Gastrocnemius medialis (tissue), 4 donors: ENCODE measurements at regions not wholly inside any gene's neighbourhood (a gene's known extent, or its start where the extent isn't known, plus 50 kb on each side); places are given as distances from the start of the nearest gene placed in this dataset.

ENCODE experiments used
- ATAC-seq, 2 donors: fragments of 150-250 bp; one replicate each; pipeline ENCODE4 v1.9.1; 2016
- DNase-seq, 2 donors: peaks; one replicate each; pipeline ENCODE4 v3.0.0-alpha.2; 2019
- H3K27ac ChIP-seq, 4 donors: fragments of 200-600 bp; sonication (generic); 1 replicate in 1 of 4; 2 replicates in 3 of 4; pipeline ENCODE4 v1.5.1; 2016 to 2018; ENCODE audit warnings: mild to moderate bottlenecking in 2 of 4, moderate library complexity in 1 of 4
- H3K27me3 ChIP-seq, 3 donors: fragments of 200-600 bp; sonication (generic) in 2 of 3; 1 replicate in 1 of 3; 2 replicates in 2 of 3; pipeline versions ENCODE4 v1.5.1 to v1.6.0; 2016 to 2019; ENCODE audit warnings: mild to moderate bottlenecking in 1 of 3, moderate library complexity in 1 of 3
- H3K36me3 ChIP-seq, 2 donors: fragments of 200-600 bp; sonication (generic) in 1 of 2; one replicate each; pipeline ENCODE4 v1.5.1; 2017 to 2018
- H3K4me1 ChIP-seq, 2 donors: fragments of 200-600 bp; sonication (generic) in 1 of 2; one replicate each; pipeline ENCODE4 v1.5.1; 2016 to 2017; ENCODE audit warnings: mild to moderate bottlenecking in 2 of 2
- H3K4me3 ChIP-seq, 4 donors: fragments of 200-600 bp; sonication (generic) in 3 of 4; 1 replicate in 1 of 4; 2 replicates in 3 of 4; pipeline ENCODE4 v1.5.1; 2016 to 2019; ENCODE audit warnings: mild to moderate bottlenecking in 2 of 4
- H3K9me3 ChIP-seq, 3 donors: fragments of 200-600 bp; sonication (generic) in 2 of 3; 1 replicate in 1 of 3; 2 replicates in 2 of 3; pipeline ENCODE4 v1.5.1; 2016 to 2019
- CTCF ChIP-seq, 5 experiments: fragments of 450-650 bp in 3 of 5; fragments of 200-600 bp in 2 of 5; sonication (generic) in 2 of 5; IDR thresholded peaks in 4 of 5; conservative IDR thresholded peaks in 1 of 5; 1 replicate in 4 of 5; 2 replicates in 1 of 5; pipeline ENCODE4 v1.5.1; 2016 to 2019; ENCODE audit warnings: antibody characterized with exemption in 5 of 5, mild to moderate bottlenecking in 3 of 5, moderate library complexity in 3 of 5
- POLR2A ChIP-seq, 2 donors: fragments of 450-650 bp; IDR thresholded peaks; one replicate each; pipeline ENCODE4 v1.6.1; 2017; ENCODE audit warnings: antibody characterized with exemption in 2 of 2, mild to moderate bottlenecking in 2 of 2, moderate library complexity in 2 of 2
- in situ Hi-C, 4 donors: fragments of 200-750 bp; cut with MboI; loops; one replicate each; pipeline versions ENCODE4 v1.15.0 to v1.8.0; 2017; ENCODE audit warnings: low sequenced_read_pairs in 4 of 4
- intact Hi-C: fragments of 100-400 bp; cut with DNase I; formaldehyde crosslinking; loops from one replicate; pipeline ENCODE4 v1.15.1; 2023; ENCODE audit warnings: low total_unique reads

DNA sequence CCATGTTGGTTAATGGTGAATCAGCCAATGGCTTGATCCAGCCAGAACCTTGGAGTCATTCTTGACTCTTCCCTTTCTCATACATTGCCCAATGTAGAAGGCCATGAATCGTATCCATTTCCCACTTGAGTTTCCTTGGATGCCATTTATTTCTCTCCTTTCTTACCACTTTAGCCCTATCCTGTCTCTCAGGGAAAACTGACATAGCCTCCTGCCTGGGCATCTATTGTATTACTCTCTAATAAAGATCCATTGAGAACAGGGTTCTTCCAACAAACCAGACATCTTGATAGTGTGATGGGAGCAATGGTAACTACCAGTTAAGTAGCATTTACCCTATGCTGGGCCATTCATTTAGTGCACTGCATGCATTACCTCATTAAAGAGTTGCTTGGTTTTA, 104.2 kb upstream of the CDH11 start:
- TF ChIP-seq CTCF (IDR thresholded peaks at IDR 0.05 in 4 of 5, conservative IDR thresholded peaks at IDR 0.05 in 1 of 5): no peak
- TF ChIP-seq POLR2A (IDR thresholded peaks at IDR 0.05): no peak
- no peaks in the 10 kb centered on the region for H3K9me3 ChIP-seq
- intact Hi-C loops: no loop called here

DNA sequence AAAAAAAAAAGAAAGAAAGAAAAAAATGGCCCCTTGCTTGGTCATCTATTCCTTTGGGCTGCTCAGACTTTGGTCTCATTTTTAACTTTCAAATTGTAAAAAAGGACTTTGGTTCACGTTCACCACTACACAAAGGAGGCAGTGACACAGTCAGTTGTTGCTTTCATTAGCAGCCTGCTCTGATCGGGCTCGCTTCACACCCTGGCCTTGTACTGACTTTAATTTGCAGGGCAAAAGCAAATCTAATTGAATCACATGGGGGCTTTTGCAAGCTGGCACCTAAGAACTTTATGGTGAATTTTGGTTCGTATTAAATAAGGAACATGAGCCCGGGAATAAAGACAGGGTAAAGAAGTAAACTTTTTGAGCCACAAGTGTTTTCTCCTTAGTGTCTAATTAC, 103.6 kb upstream of the CDH11 start:
- H3K36me3 ChIP-seq: no peaks in the 10 kb centered on the region
- DNase-seq: no peak
- H3K9me3 ChIP-seq: no peaks in the 10 kb centered on the region
- in situ Hi-C loops (no loop called here), intact Hi-C loops (no loop called here)
- H3K4me3 ChIP-seq: no peak overlapping the region
- H3K4me1 ChIP-seq: no peaks in the 10 kb centered on the region
- no peaks in the 10 kb centered on the region for H3K27me3 ChIP-seq
- TF ChIP-seq CTCF (IDR thresholded peaks at IDR 0.05 in 4 of 5, conservative IDR thresholded peaks at IDR 0.05 in 1 of 5): no peak
- no peak for TF ChIP-seq POLR2A (IDR thresholded peaks at IDR 0.05)
- no peak overlapping the region for H3K27ac ChIP-seq
- no peak for ATAC-seq

More for the DNA sequence above, 104.2 kb upstream of the CDH11 start:
- ATAC-seq (no peak), DNase-seq (no peak)
- H3K27ac ChIP-seq: no peak overlapping the region
- no peaks in the 10 kb centered on the region for H3K36me3 ChIP-seq
- H3K27me3 ChIP-seq: no peaks in the 10 kb centered on the region
- in situ Hi-C loops: no loop called here
- H3K4me1 ChIP-seq: no peaks in the 10 kb centered on the region
- no peak overlapping the region for H3K4me3 ChIP-seq

DNA sequence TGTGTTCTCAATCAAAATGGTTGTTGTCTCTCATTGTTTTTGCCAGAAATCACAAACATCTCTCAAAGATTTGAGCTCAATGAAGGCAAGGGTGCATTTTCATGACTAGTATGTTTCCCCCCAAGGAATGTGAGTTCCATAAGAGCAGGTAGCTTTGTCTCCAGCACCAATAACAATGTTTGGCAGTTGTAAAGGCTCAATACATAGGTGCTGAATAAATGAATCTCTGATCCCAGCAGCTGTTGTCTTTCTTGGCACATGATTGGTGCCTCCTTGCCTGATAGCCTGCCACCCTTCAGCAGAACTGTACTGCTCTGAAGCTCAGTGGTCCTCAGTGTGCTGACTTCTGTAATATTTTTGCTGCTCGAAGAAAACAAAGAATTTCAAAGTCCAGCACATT, 103.1 kb upstream of the CDH11 start:
- Histone ChIP-seq H3K4me3 (no peak overlapping the region), H3K27me3 (no peaks in the 10 kb centered on the region), H3K4me1 (no peaks in the 10 kb centered on the region), H3K27ac (no peak overlapping the region), H3K9me3 (no peaks in the 10 kb centered on the region), H3K36me3 (no peaks in the 10 kb centered on the region)
- intact Hi-C loops: no loop called here
- no peak for ATAC-seq
- TF ChIP-seq CTCF (IDR thresholded peaks at IDR 0.05 in 4 of 5, conservative IDR thresholded peaks at IDR 0.05 in 1 of 5): no peak
- no peak for TF ChIP-seq POLR2A (IDR thresholded peaks at IDR 0.05)
- in situ Hi-C loops: no loop called here
- DNase-seq: no peak

DNA sequence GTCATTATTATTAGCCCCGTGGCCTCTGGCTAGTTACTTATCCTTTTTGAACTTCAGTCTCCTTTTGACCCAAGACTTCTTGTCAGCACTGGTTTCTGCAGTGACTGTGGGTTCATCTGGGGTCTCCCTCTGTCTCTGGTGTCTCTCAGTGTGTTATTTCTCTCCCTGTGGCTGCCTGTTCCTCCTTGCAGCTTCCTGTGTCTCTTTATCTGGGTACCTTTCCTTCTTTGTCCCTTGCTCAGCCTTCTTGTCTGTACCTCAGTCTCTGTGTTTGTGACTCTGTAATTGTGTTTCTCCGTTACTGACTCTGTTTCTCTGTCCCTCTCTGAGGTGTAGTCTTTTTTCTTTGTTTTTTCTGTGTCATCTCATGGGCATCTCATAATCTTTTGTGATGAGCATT, 102.6 kb upstream of the CDH11 start:
- in situ Hi-C loops: no loop called here
- intact Hi-C loops: no loop called here
- ATAC-seq: no peak

More for the DNA sequence above, 102.6 kb upstream of the CDH11 start:
- Histone ChIP-seq H3K4me3 (no peak overlapping the region), H3K4me1 (no peaks in the 10 kb centered on the region), H3K36me3 (no peaks in the 10 kb centered on the region), H3K9me3 (no peaks in the 10 kb centered on the region), H3K27me3 (no peaks in the 10 kb centered on the region), H3K27ac (no peak overlapping the region)
- no peak for DNase-seq
- no peak for TF ChIP-seq POLR2A (IDR thresholded peaks at IDR 0.05)
- TF ChIP-seq CTCF (IDR thresholded peaks at IDR 0.05 in 4 of 5, conservative IDR thresholded peaks at IDR 0.05 in 1 of 5): no peak
